MM.1S (cell line): ENCODE measurements at regions not wholly inside any gene's neighbourhood (a gene's known extent, or its start where the extent isn't known, plus 50 kb on each side); places are given as distances from the start of the nearest gene placed in this dataset.

Source experiments
- DNase-seq: peaks from one replicate; pipeline ENCODE4 v3.0.0-alpha.2; 2015
- H2AFZ ChIP-seq: fragments of 300-600 bp; sonication (generic); 2 replicates; pipeline ENCODE4 v1.6.0; 2016; ENCODE audit warnings: antibody characterized with exemption, low read length
- H3F3A ChIP-seq: fragments of 300-600 bp; sonication (generic); 2 replicates; pipeline ENCODE4 v1.6.1; 2016; ENCODE audit warnings: mild to moderate bottlenecking, antibody characterized with exemption, low read length, moderate library complexity, mixed read lengths; ENCODE audit not compliant: insufficient read depth
- H3K27ac ChIP-seq: fragments of 300-600 bp; sonication (generic); 2 replicates; pipeline ENCODE4 v1.5.1; 2016; ENCODE audit warnings: mild to moderate bottlenecking, low read length
- H3K27me3 ChIP-seq: fragments of 300-600 bp; sonication (generic); replicated peaks from 2 replicates; pipeline ENCODE4 v1.6.0; 2016; ENCODE audit warnings: low read length; ENCODE audit not compliant: insufficient read depth
- H3K36me3 ChIP-seq: fragments of 300-600 bp; sonication (generic); replicated peaks from 2 replicates; pipeline ENCODE4 v1.6.1; 2016; ENCODE audit warnings: mild to moderate bottlenecking, low read length, mixed read lengths; ENCODE audit not compliant: insufficient read depth
- H3K4me1 ChIP-seq: fragments of 300-600 bp; sonication (generic); 2 replicates; pipeline ENCODE4 v1.6.1; 2016; ENCODE audit warnings: low read length, mixed read lengths
- H3K4me2 ChIP-seq: fragments of 300-600 bp; sonication (generic); 2 replicates; pipeline ENCODE4 v1.6.0; 2016; ENCODE audit warnings: low read depth, low read length
- H3K4me3 ChIP-seq: fragments of 300-600 bp; sonication (generic); 2 replicates; pipeline ENCODE4 v1.5.1; 2016; ENCODE audit warnings: low read length, mixed read lengths
- H3K79me2 ChIP-seq: fragments of 300-600 bp; sonication (generic); 2 replicates; pipeline ENCODE4 v1.6.1; 2016; ENCODE audit warnings: mixed run types, low read length, mixed read lengths
- H3K9ac ChIP-seq: fragments of 300-600 bp; sonication (generic); 2 replicates; pipeline ENCODE4 v1.6.1; 2016; ENCODE audit warnings: low read length, mixed read lengths
- H3K9me2 ChIP-seq: fragments of 300-600 bp; sonication (generic); replicated peaks from 2 replicates; pipeline ENCODE4 v1.6.1; 2016; ENCODE audit warnings: mild to moderate bottlenecking, low read length, mixed read lengths; ENCODE audit not compliant: insufficient read depth
- H3K9me3 ChIP-seq: fragments of 300-600 bp; sonication (generic); replicated peaks from 2 replicates; pipeline ENCODE4 v1.6.1; 2016; ENCODE audit warnings: mild to moderate bottlenecking, low read length, mixed read lengths; ENCODE audit not compliant: insufficient read depth
- H4K20me1 ChIP-seq: fragments of 300-600 bp; sonication (generic); 2 replicates; pipeline ENCODE4 v1.6.1; 2016; ENCODE audit warnings: mild to moderate bottlenecking, low read length, moderate library complexity, mixed read lengths; ENCODE audit not compliant: insufficient read depth
- CTCF ChIP-seq: fragments of 300-600 bp; sonication (generic); IDR thresholded peaks from 2 replicates; pipeline ENCODE4 v1.5.1; 2016; ENCODE audit warnings: antibody characterized with exemption, low read length, mixed read lengths
- EZH2 ChIP-seq: fragments of 300-600 bp; sonication (generic); optimal IDR thresholded peaks from 2 replicates; pipeline ENCODE3; 2017; ENCODE audit warnings: low read depth, mild to moderate bottlenecking, antibody characterized with exemption, low read length, mixed read lengths
- EZH2phosphoT487 ChIP-seq: fragments of 300-600 bp; sonication (generic); IDR thresholded peaks from 2 replicates; pipeline ENCODE4 v1.6.1; 2018; ENCODE audit warnings: antibody characterized with exemption, low read length

GRCh38 chr16:52052818-52053217, 494.1 kb downstream of the TOX3 start:
- no peaks in the 10 kb centered on the region for H3K27me3 ChIP-seq
- no peaks in the 10 kb centered on the region for H3K9me3 ChIP-seq
- no peak overlapping the region for H3K4me3 ChIP-seq
- H3K27ac ChIP-seq: no peak overlapping the region
- H3K9me2 ChIP-seq: no peaks in the 10 kb centered on the region
- no peaks in the 10 kb centered on the region for H4K20me1 ChIP-seq
- no peak for DNase-seq
- no peaks in the 10 kb centered on the region for H3K36me3 ChIP-seq
- TF ChIP-seq EZH2phosphoT487 (no peak), EZH2 (no peak), CTCF (no peak)
- no peaks in the 10 kb centered on the region for H3K79me2 ChIP-seq
- no peak overlapping the region for H2AFZ ChIP-seq
- H3K4me2 ChIP-seq: no peak overlapping the region
- no peaks in the 10 kb centered on the region for H3F3A ChIP-seq
- no peak overlapping the region for H3K9ac ChIP-seq
- no peaks in the 10 kb centered on the region for H3K4me1 ChIP-seq

GRCh38 chr16:52051414-52052172, 495.4 kb downstream of the TOX3 start:
- H3K4me3 ChIP-seq: no peak overlapping the region
- no peaks in the 10 kb centered on the region for H3K9me2 ChIP-seq
- H3K27me3 ChIP-seq: no peaks in the 10 kb centered on the region
- no peak overlapping the region for H2AFZ ChIP-seq
- H3K4me2 ChIP-seq: no peak overlapping the region
- H3K27ac ChIP-seq: no peak overlapping the region
- no peak for TF ChIP-seq EZH2
- TF ChIP-seq CTCF: no peak
- no peak for TF ChIP-seq EZH2phosphoT487
- no peak overlapping the region for H3K9ac ChIP-seq
- H3K36me3 ChIP-seq: no peaks in the 10 kb centered on the region
- no peaks in the 10 kb centered on the region for H3K79me2 ChIP-seq
- no peaks in the 10 kb centered on the region for H4K20me1 ChIP-seq
- H3K4me1 ChIP-seq: no peaks in the 10 kb centered on the region
- no peak for DNase-seq
- H3F3A ChIP-seq: no peaks in the 10 kb centered on the region
- H3K9me3 ChIP-seq: no peaks in the 10 kb centered on the region

GRCh38 chr16:52050418-52050817, 496.5 kb downstream of the TOX3 start:
- DNase-seq: peak; percentile 59

More at GRCh38 chr16:52050418-52050817, 496.5 kb downstream of the TOX3 start:
- H2AFZ ChIP-seq: no peak overlapping the region; the same call in 1 of the 2 replicates
- H3F3A ChIP-seq: no peaks in the 10 kb centered on the region
- H3K27me3 ChIP-seq: no peaks in the 10 kb centered on the region
- H3K27ac ChIP-seq: no peak overlapping the region
- no peak overlapping the region for H3K4me2 ChIP-seq
- H3K9ac ChIP-seq: no peak overlapping the region
- H3K79me2 ChIP-seq: no peaks in the 10 kb centered on the region
- H3K9me3 ChIP-seq: no peaks in the 10 kb centered on the region
- no peaks in the 10 kb centered on the region for H4K20me1 ChIP-seq
- no peaks in the 10 kb centered on the region for H3K9me2 ChIP-seq
- H3K4me3 ChIP-seq: no peak overlapping the region
- TF ChIP-seq EZH2: no peak
- no peak for TF ChIP-seq EZH2phosphoT487
- no peak for TF ChIP-seq CTCF
- H3K36me3 ChIP-seq: no peaks in the 10 kb centered on the region
- no peaks in the 10 kb centered on the region for H3K4me1 ChIP-seq
